ENCODE measurements at regions not wholly inside any gene's neighbourhood (a gene's known extent, or its start where the extent isn't known, plus 50 kb on each side); places are given as distances from the start of the nearest gene placed in this dataset.

DNA sequence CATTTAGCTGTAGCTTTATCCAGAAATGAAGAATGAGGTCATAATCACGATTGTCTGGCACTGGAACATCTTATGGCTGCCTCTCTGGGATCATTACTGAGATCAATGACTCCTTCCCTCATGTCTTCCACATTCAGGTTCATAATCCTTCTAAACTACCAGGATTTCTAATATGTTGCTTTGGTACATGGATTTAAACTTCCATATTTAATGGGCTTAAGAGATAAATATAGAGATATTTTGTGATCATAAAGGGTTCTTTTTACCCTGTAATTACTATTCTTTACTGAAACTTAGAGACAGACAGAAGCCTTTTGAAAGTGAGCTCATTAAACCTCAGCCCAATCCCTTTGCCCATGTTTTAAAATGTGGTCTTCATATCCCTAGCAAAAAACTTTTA is 575.4 kb upstream of the ALCAM start:
- TF ChIP-seq SP1 (IDR thresholded peaks at IDR 0.05) = no peak
- TF ChIP-seq SUZ12 (IDR thresholded peaks at IDR 0.05) = no peak
- TF ChIP-seq FOXK2 (IDR thresholded peaks at IDR 0.05) = no peak
- TF ChIP-seq NFRKB (IDR thresholded peaks at IDR 0.05) = no peak
- TF ChIP-seq ZNF384 (IDR thresholded peaks at IDR 0.05) = no peak
- no peak for TF ChIP-seq FOXA1 (IDR thresholded peaks at IDR 0.05)
- TF ChIP-seq TARDBP (IDR thresholded peaks at IDR 0.05) = no peak
- TF ChIP-seq FOXM1 (IDR thresholded peaks at IDR 0.05; ENCODE audit: borderline replicate concordance) = no peak
- no peak for TF ChIP-seq LEF1 (IDR thresholded peaks at IDR 0.05; ENCODE audit: borderline replicate concordance)
- TF ChIP-seq PKNOX1 (IDR thresholded peaks at IDR 0.05) = no peak

Measured in HEK293T (cell line).